GM18951 (cell line): ENCODE measurements at regions not wholly inside any gene's neighbourhood (a gene's known extent, or its start where the extent isn't known, plus 50 kb on each side); places are given as distances from the start of the nearest gene placed in this dataset.

Experiments used
- POLR2A ChIP-seq: IDR thresholded peaks from 4 replicates; pipeline ENCODE4 v1.6.1; 2011; ENCODE audit warnings: mild to moderate bottlenecking; ENCODE audit not compliant: insufficient read length, insufficient read depth; ENCODE audit errors: extremely low read depth
- in situ Hi-C: fragments of 300-500 bp; cut with MboI; formaldehyde crosslinking; loops from one replicate; pipeline ENCODE4 v1.12.0; 2022; ENCODE audit warnings: low sequenced_read_pairs, mixed read lengths, inconsistent platforms; ENCODE audit not compliant: unreplicated experiment

- no peak for TF ChIP-seq POLR2A
- in situ Hi-C loops, result loop anchor here (5.0 to 25.0 kb wide), 2 partner anchors 276 to 709 kb away; no protein-coding TSS in a partner anchor
Measured at GRCh38 chr2:64328415-64328722, 125.6 kb upstream of the LGALSL start.

- in situ Hi-C loops, result loop anchor here (5.0 to 25.0 kb wide), 2 partner anchors 276 to 709 kb away; no protein-coding TSS in a partner anchor
- no peak for TF ChIP-seq POLR2A
Measured at GRCh38 chr2:64328756-64329155, 125.2 kb upstream of the LGALSL start.

- in situ Hi-C loops, result loop anchor here (5.0 to 25.0 kb wide), 2 partner anchors 278 to 707 kb away; no protein-coding TSS in a partner anchor
- TF ChIP-seq POLR2A, result no peak
Measured at GRCh38 chr2:64329848-64330247, 124.1 kb upstream of the LGALSL start.

- TF ChIP-seq POLR2A, result no peak
- in situ Hi-C loops, result loop anchor here (25.0 kb wide), 1 partner anchor 707 kb away; no protein-coding TSS in a partner anchor
Measured at GRCh38 chr2:64330281-64331113, 123.5 kb upstream of the LGALSL start.

GRCh38 chr2:64331114-64331645 lies 122.8 kb upstream of the LGALSL start:
- no peak for TF ChIP-seq POLR2A

GRCh38 chr2:64331849-64332699 lies 121.9 kb upstream of the LGALSL start:
- in situ Hi-C loops, result loop anchor here (25.0 kb wide), 1 partner anchor 705 kb away; no protein-coding TSS in a partner anchor
- TF ChIP-seq POLR2A, result no peak

More at GRCh38 chr2:64331114-64331645, 122.8 kb upstream of the LGALSL start:
- in situ Hi-C loops, result loop anchor here (25.0 kb wide), 1 partner anchor 706 kb away; no protein-coding TSS in a partner anchor

GRCh38 chr2:64336171-64336570 lies 117.8 kb upstream of the LGALSL start:
- in situ Hi-C loops, result loop anchor here (25.0 kb wide), 1 partner anchor 701 kb away; no protein-coding TSS in a partner anchor
- TF ChIP-seq POLR2A, result no peak

- in situ Hi-C loops, result loop anchor here (25.0 kb wide), 1 partner anchor 700 kb away; no protein-coding TSS in a partner anchor
- TF ChIP-seq POLR2A, result no peak
Measured at GRCh38 chr2:64337314-64337713, 116.6 kb upstream of the LGALSL start.

GRCh38 chr2:64338108-64338507 lies 115.9 kb upstream of the LGALSL start:
- no peak for TF ChIP-seq POLR2A
- in situ Hi-C loops, result loop anchor here (25.0 kb wide), 1 partner anchor 699 kb away; no protein-coding TSS in a partner anchor

GRCh38 chr2:64338910-64339500 lies 115.0 kb upstream of the LGALSL start:
- in situ Hi-C loops, result loop anchor here (25.0 kb wide), 1 partner anchor 698 kb away; no protein-coding TSS in a partner anchor
- TF ChIP-seq POLR2A, result no peak

GRCh38 chr2:64341461-64341860 lies 112.5 kb upstream of the LGALSL start:
- in situ Hi-C loops, result loop anchor here (5.0 to 25.0 kb wide), 3 partner anchors 146 to 696 kb away; no protein-coding TSS in a partner anchor
- TF ChIP-seq POLR2A, result no peak

- TF ChIP-seq POLR2A, result no peak
- in situ Hi-C loops, result loop anchor here (5.0 to 25.0 kb wide), 3 partner anchors 145 to 695 kb away; no protein-coding TSS in a partner anchor
Measured at GRCh38 chr2:64342195-64343099, 111.5 kb upstream of the LGALSL start.
